Amygdala (tissue), 56 donors: ENCODE measurements at regions not wholly inside any gene's neighbourhood (a gene's known extent, or its start where the extent isn't known, plus 50 kb on each side); places are given as distances from the start of the nearest gene placed in this dataset.
"Not testable (repeated sequence)": the region's sequence is repeated elsewhere in the genome, so short reads cannot be mapped to it uniquely, and the experiment has no call there.

Experiments
- DNase-seq, 56 donors: peaks; one replicate each; lab custom pipeline; 2025; lab: John Stamatoyannopoulos, UW

DNA sequence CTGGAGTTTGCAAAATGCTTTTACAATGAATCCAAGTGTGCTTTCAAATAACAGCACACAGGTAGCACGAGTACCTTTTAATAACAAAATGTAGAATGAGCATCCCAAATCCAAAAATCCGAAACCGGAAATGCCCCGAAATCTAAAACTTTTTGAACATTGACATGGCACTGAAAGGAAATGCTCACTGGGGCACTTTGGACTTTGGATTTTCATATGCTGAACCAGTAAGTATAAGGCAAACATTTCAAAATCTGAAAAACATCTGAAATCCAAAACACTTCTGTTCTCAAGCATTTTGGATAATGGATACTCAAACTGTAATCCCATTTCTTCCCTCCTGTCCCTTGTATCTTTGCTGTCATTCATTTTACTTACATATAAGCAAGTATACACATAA lies 50.1 kb downstream of the GCNT4 start:
- DNase-seq = no peak

- DNase-seq = no peak
These were observed 56.4 kb downstream of the GCNT4 start for GRCh38 chr5:74995926-74996325.

GRCh38 chr5:74994826-74995225 lies 57.5 kb downstream of the GCNT4 start:
- DNase-seq = no peak

GRCh38 chr5:74993743-74994142 lies 58.6 kb downstream of the GCNT4 start:
- DNase-seq = no peak

DNA sequence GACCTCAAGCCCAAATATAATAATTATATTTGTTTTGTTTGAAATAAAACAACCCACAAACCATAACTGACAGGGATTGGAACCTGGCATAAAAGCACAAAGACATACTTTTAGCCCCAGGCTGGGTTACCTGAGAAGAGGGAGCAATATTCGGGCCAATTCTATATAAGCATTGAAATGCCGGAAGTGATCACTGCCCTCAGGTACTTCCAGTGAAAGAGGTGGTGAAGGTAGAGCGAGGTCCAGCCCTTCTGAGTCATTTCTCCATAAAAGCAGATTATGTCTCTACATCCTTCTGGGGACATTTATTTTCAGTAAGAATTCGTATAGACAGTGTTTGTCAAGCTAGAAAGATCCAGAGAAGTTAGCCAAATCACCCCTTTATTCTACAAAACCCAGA lies 59.6 kb downstream of the GCNT4 start:
- no peak for DNase-seq

DNA sequence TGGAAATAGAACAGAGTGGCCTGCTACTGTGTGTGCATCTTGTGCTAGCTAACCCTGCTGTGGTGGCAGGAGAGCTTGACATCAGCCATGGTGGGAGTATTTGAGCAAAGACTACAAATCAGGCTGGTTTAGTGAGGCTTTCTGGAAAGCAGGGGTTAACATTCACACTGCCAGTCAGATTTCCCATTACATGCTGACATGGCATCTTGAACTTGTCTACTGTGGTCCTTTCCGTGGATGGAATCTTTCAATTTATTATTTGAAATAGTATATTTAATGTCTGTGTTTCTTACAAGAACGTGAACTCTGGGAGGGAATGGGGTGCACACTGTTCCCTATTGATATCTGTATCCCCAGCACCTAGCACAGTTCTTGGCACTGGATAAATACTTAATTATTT lies 60.8 kb downstream of the GCNT4 start:
- DNase-seq = no peak

- DNase-seq = no peak
These were observed 62.2 kb downstream of the GCNT4 start for GRCh38 chr5:74990194-74990593.

DNA sequence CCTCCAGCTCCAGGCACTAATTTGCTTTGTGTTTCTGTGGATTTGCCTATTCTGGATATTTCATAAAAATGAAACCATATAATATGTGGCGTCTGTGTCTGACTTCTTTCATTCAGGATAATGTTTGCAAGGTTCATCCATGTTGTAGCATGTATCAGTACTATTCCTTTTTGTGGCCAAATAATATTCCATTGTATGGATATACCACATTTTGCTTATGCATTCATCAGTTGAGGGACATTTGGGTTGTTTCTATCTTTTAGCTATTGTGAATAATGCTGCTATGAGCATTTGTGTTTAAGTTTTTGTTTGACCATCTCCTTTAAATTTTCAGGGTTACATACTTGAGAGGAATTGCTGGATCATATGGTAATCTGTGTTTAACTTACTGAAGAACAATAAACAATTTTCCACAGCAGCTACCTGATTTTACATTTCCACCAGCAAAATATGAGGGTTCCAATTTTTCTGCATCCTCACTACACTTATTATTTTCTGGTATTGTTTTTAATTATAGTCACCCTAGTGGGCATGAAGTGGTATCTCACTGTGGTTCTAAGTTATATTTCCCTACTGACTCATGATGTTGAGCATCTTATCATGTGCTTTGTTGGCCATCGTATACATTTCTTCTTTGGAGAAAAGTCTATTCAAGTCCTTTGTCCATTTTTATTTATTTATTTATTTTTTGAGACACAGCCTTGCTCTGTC lies 63.9 kb downstream of the GCNT4 start:
- DNase-seq = no peak

GRCh38 chr5:74978345-74978744 lies 74.0 kb downstream of the GCNT4 start:
- no peak for DNase-seq

- DNase-seq = no peak
These were observed 74.9 kb downstream of the GCNT4 start for GRCh38 chr5:74977471-74977870.

GRCh38 chr5:74976651-74977050 lies 75.7 kb downstream of the GCNT4 start:
- no peak for DNase-seq

DNA sequence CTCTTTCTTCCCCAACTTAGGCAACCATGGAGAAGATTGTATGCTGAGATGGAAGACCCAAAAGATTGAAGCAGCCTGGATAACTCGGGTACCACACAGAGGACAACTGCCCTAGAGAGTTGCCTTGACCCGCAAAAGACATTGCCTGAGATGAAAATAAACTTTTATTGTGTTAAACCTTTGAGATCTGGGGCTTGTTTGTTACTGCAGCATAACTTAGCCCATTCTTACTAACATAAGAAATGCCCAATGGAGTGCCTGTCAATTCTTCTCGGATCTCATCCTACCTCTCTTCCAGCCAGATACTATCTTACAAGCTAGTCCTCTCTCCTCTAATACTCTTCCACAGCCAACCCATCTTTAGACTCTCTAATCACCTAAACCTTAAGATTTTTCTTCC lies 76.8 kb downstream of the GCNT4 start:
- no peak for DNase-seq

DNA sequence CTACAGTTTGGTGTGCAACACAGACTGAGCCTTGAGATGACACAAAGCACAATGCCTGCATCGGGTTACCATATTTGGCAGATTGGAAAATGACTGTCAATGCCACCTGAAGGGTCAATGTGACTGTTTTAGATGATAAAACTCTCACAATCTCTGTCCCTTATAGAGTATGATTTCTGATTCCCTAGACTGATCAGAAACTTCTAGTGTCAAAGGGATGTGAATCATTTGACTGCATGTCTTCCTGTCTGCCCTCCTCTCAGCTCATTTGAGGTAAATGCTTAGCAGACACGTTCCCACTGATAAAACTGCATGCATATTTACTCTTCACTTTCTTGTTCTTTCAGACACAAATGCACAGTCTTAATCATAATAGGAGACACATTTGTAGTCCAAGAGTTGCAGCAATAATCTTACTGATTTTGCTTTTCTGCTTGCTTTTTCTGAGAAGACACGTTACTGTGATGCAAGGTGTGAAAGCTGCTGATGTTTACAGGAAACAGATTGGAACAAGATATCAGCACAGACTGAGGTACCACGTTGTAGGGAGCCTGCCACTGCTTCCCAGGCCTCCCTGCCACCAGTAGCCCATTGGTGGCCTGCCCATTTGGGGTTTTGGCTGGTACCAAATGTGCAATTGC lies 77.8 kb downstream of the GCNT4 start:
- DNase-seq = no peak

- DNase-seq = no peak
These were observed 78.7 kb downstream of the GCNT4 start for GRCh38 chr5:74973694-74974093.

DNA sequence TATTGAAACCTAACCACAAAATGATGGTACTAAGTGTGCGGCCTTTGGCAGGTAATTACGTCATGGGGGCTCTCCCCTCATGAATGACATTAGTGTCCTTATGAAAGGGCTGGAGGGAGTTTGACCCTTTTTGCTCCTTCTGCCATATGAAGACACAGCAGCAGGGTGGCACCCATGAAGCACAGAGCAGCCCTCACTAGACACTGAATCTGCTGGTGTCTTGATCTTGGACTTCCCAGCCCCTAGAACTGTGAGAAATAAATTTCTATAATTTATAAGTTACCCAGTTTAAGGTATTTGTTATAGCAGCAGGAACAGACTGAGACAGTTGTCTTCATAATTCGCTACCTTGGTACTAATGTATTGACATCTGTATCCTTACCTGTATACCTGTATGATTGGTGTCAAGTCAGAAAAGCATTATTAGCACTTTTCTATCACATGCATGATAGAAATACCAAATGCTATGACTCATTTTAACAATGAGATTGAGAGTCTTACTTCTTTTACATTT lies 80.4 kb downstream of the GCNT4 start:
- no peak for DNase-seq

DNA sequence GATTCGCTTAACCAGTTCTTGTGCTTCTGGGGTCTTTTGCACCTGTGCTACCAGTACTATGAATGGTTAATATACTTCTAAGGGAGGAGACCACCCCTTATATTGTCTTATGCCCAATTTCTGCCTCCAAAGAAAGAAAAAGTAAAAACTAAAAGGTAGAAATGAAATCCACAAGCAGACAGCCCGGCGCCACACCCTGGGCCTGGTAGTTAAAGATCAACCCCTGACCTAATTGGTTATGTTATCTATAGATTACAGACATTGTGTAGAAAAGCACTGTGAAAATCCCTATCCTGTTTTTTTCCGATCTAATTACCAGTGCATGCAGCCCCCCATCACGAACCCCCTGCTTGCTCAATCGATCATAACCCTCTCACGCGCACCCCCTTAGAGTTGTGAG lies 81.5 kb downstream of the GCNT4 start:
- DNase-seq = not testable (repeated sequence)

GRCh38 chr5:74969726-74970125 lies 82.6 kb downstream of the GCNT4 start:
- DNase-seq = no peak

DNA sequence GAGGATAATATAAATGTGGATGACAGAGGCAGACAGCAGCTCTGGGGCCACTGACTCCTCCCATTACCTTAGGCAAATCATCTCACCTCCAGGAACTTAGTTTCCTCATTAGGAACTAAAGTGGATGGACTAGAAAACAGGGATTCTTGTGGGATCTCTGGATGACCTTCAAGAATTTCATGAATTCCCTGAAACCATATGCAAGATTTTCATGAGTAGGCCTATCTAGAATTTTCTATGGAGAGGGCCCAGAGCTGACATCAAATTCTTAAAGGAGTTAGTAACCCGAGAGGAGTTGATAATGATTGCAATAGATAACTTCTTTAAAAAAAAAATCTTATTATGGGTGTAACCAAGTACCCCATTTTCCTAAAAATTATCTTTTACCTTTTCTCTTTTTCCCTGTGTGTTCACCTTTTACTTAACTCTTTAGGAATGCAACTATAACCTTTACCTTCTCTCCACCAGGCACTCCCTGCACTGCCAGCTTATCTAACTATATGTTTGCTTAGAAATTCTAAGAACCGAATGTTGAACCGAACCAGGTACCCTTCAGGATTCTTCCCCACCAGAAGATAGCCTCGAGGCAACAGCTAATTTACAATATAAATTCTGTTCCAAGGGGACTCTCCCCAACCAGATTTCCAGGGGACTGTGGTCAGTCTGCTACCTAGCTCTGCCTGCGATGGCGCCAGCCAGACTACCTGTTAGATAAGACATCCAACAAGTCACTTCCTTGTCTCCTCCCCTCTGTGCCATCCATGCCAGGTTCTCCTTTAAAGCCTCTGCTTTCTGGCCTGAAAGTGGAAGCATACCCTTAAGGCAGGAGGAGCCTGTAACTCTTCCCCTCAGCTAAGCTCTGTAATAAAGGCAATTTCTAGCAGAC lies 86.0 kb downstream of the GCNT4 start:
- no peak for DNase-seq

DNA sequence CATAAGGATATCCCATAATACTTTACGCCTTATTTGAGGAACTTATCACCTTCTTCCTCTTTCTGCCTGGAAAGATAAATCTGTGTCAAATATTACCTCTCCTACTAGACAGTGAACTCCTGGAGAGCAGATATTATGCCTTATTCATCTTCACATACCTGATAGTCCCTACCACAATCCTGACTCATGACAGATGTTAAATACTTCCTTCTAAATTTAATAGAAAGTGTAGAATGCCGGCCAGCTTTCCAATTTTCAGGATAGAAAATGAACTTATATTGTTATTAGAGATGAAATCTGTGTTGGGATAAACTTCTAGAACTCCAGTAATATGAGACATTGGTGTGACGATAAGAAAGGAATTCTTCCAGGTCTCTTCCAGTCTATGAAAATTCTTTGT lies 89.0 kb downstream of the GCNT4 start:
- no peak for DNase-seq

DNA sequence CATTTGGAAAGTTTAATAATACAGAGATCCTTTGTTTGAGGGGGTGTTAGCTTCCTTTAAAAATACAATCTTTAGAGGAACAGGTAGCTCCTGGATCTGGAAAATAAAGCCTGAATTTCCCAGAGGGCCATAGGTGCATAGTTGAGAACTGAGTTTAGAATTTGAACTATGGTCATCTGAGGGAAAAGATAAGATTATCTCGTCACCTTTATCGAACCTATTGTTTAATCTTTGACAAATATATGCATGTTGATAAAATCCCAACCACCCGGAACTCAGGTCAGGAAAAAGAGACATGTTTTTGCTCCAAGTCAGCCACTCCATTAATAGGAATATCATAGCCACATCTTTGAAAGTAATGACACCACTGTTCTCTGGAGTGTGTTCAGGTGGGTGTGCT lies 91.7 kb upstream of the FAM169A start:
- DNase-seq = no peak

- no peak for DNase-seq
These were observed 91.0 kb upstream of the FAM169A start for GRCh38 chr5:74957029-74957784.
